GM12878 (cell line): ENCODE measurements at regions not wholly inside any gene's neighbourhood (a gene's known extent, or its start where the extent isn't known, plus 50 kb on each side); places are given as distances from the start of the nearest gene placed in this dataset.

Experiments used
- ATAC-seq: fragments of 200-7000 bp; cut with Tn5 transposase; 3 replicates; pipeline ENCODE4 v1.9.1; 2020; ENCODE audit warnings: mild to moderate bottlenecking, moderate library complexity
- BruUV-seq: library from RNA; stranded (reverse); fragments of 400-500 nt; replicated peaks from 2 replicates; lab custom pipeline; 2021; lab: Mats Ljungman, UMichigan
- CTCF ChIA-PET: fragments of 300-600 bp; sonication (Branson Sonifier 250); formaldehyde crosslinking; extraction: SDS; loops from one replicate; lab custom pipeline; 2021; ENCODE audit warnings: inconsistent platforms; lab: Yijun Ruan, JAX
- POLR2A ChIA-PET: fragments of 350-600 bp; formaldehyde crosslinking; extraction: SDS; loops from one replicate; lab custom pipeline; 2021; ENCODE audit warnings: inconsistent platforms; lab: Charles Lee
- RAD21 ChIA-PET: fragments of 300-600 bp; sonication (Branson Sonifier 250); formaldehyde crosslinking; loops from one replicate; lab custom pipeline; 2023; ENCODE audit warnings: antibody characterized with exemption; ENCODE audit not compliant: unreplicated experiment; lab: Charles Lee
- SMC1A ChIA-PET: fragments of 300-600 bp; sonication (Branson Sonifier 250); formaldehyde crosslinking; loops from one replicate; lab custom pipeline; 2023; ENCODE audit not compliant: unreplicated experiment, uncharacterized antibody; lab: Charles Lee
- DNase-seq: peaks from one replicate; pipeline ENCODE4 v3.0.0-alpha.2; 2011; ENCODE audit warnings: low read depth, low spot score
- FAIRE-seq: peaks from 3 replicates; lab custom pipeline; 2011; peaks lifted over from hg19 to GRCh38; lab: Jason Lieb, UNC
- H2AFZ ChIP-seq: 2 replicates; pipeline ENCODE4 v1.6.0; 2011; ENCODE audit warnings: low read depth, low read length, control low read depth; ENCODE audit not compliant: control insufficient read depth
- H3K27ac ChIP-seq: 2 replicates; pipeline ENCODE4 v1.5.1; 2011; ENCODE audit warnings: control low read depth; ENCODE audit not compliant: control insufficient read depth, insufficient read depth
- H3K27me3 ChIP-seq, 2 experiments: replicated peaks in 1 of 2; 2 replicates each; pipeline versions ENCODE4 v1.6.0 to v1.6.1; 2011; ENCODE audit warnings: low read length in 1 of 2; ENCODE audit not compliant: control insufficient read depth in 2 of 2, insufficient read depth in 2 of 2
- H3K36me3 ChIP-seq, 2 experiments: 2 replicates each; pipeline ENCODE4 v1.5.1; 2011; ENCODE audit warnings: low read length in 1 of 2; ENCODE audit not compliant: control insufficient read depth in 2 of 2, insufficient read depth in 2 of 2
- H3K4me1 ChIP-seq: 2 replicates; pipeline ENCODE4 v1.6.1; 2011; ENCODE audit warnings: mild to moderate bottlenecking, low read length, moderate library complexity, mixed read lengths; ENCODE audit not compliant: control insufficient read depth, insufficient read depth
- H3K4me2 ChIP-seq: 2 replicates; pipeline ENCODE4 v1.6.0; 2011; ENCODE audit warnings: control low read depth; ENCODE audit not compliant: control insufficient read depth, insufficient read depth
- H3K4me3 ChIP-seq: fragments of 200-600 bp; sonication (generic); 2 replicates; pipeline ENCODE4 v1.5.1; 2016
- H3K79me2 ChIP-seq: 2 replicates; pipeline ENCODE4 v1.6.0; 2011; ENCODE audit warnings: low read length; ENCODE audit not compliant: control insufficient read depth, insufficient read depth
- H3K9ac ChIP-seq: 2 replicates; pipeline ENCODE4 v1.8.0; 2011; ENCODE audit warnings: low read length, control low read depth, mixed read lengths; ENCODE audit not compliant: control insufficient read depth, insufficient read depth
- H3K9me3 ChIP-seq: replicated peaks from 3 replicates; pipeline ENCODE4 v1.5.1; 2011; ENCODE audit warnings: mild to moderate bottlenecking, low read length; ENCODE audit not compliant: control insufficient read depth, insufficient read depth
- H4K20me1 ChIP-seq: 2 replicates; pipeline ENCODE4 v1.6.0; 2011; ENCODE audit not compliant: control insufficient read depth, insufficient read depth
- BCLAF1 ChIP-seq: fragments of 450-650 bp; IDR thresholded peaks from 2 replicates; pipeline ENCODE4 v1.6.1; 2017; ENCODE audit warnings: antibody characterized with exemption, mild to moderate bottlenecking, moderate library complexity
- BRCA1 ChIP-seq: IDR thresholded peaks from 2 replicates; pipeline ENCODE4 v1.6.1; 2011; ENCODE audit warnings: low read depth, low read length, improper control_type of control experiment
- CBX5 ChIP-seq: sonication (generic); IDR thresholded peaks from 2 replicates; pipeline ENCODE4 v1.6.1; 2016; ENCODE audit warnings: low read depth, moderate library complexity, mild to moderate bottlenecking, inconsistent platforms
- ELK1 ChIP-seq: IDR thresholded peaks from 2 replicates; pipeline ENCODE4 v1.6.1; 2012; ENCODE audit warnings: low read depth, low read length, improper control_type of control experiment
- HDAC2 ChIP-seq: fragments of 200-600 bp; sonication (generic); IDR thresholded peaks from 2 replicates; pipeline ENCODE4 v1.6.1; 2017
- JUND ChIP-seq: IDR thresholded peaks from 2 replicates; pipeline ENCODE4 v1.6.1; 2012; ENCODE audit warnings: low read depth, mild to moderate bottlenecking, low read length, improper control_type of control experiment, moderate library complexity
- KAT2A ChIP-seq: conservative IDR thresholded peaks from 2 replicates; pipeline ENCODE4 v1.6.1; 2011; ENCODE audit warnings: low read depth, low read length; ENCODE audit not compliant: control insufficient read depth
- MTA3 ChIP-seq: IDR thresholded peaks from 2 replicates; pipeline ENCODE4 v1.6.1; 2012; ENCODE audit warnings: low read length, inconsistent platforms, borderline replicate concordance
- MYB ChIP-seq: fragments of 150-350 bp; IDR thresholded peaks from 2 replicates; pipeline ENCODE4 v1.6.1; 2014; ENCODE audit warnings: mild to moderate bottlenecking, low read depth, low read length, borderline replicate concordance
- NKRF ChIP-seq: fragments of 450-650 bp; conservative IDR thresholded peaks from 2 replicates; pipeline ENCODE4 v1.6.1; 2017; ENCODE audit warnings: mild to moderate bottlenecking, moderate library complexity
- PAX5 ChIP-seq: IDR thresholded peaks from 2 replicates; pipeline ENCODE4 v1.6.1; 2011; ENCODE audit warnings: low read depth, low read length, borderline replicate concordance
- POLR2A ChIP-seq: IDR thresholded peaks from 2 replicates; pipeline ENCODE4 v1.6.1; 2011; ENCODE audit warnings: low read depth, mild to moderate bottlenecking, low read length
- RAD51 ChIP-seq: fragments of 450-650 bp; IDR thresholded peaks from 2 replicates; pipeline ENCODE4 v1.6.1; 2016; ENCODE audit warnings: moderate library complexity, mild to moderate bottlenecking, inconsistent platforms
- TAF1 ChIP-seq: IDR thresholded peaks from 2 replicates; pipeline ENCODE4 v1.6.1; 2011; ENCODE audit warnings: mild to moderate bottlenecking, low read depth, low read length, borderline replicate concordance
- YBX1 ChIP-seq: fragments of 450-650 bp; IDR thresholded peaks from 2 replicates; pipeline ENCODE4 v1.6.1; 2016; ENCODE audit warnings: antibody characterized with exemption
- WGBS: methylation state at CpG from one replicate; pipeline ENCODE4 v1.1.6; 2016; ENCODE audit warnings: low lambda C conversion rate; ENCODE audit not compliant: insufficient replicate concordance, insufficient coverage; ENCODE audit errors: missing lambda C conversion rate; 5-methylcytosine and 5-hydroxymethylcytosine counted together
- in situ Hi-C: fragments of 300-500 bp; cut with MboI; formaldehyde crosslinking; loops from 9 replicates; pipeline ENCODE4 v1.14.3; 2018; ENCODE audit warnings: mixed read lengths
- intact Hi-C: fragments of 100-400 bp; cut with micrococcal nuclease; formaldehyde crosslinking; loops from one replicate; pipeline ENCODE4 v1.14.2; 2022; ENCODE audit not compliant: unreplicated experiment

- TF ChIP-seq BCLAF1 (no peak), PAX5 (no peak), CBX5 (no peak), POLR2A (no peak), HDAC2 (no peak), TAF1 (no peak), MYB (no peak), MTA3 (no peak)
These were observed 94.2 kb upstream of the PPP2R3B start (continued) for GRCh38 chrX:480861-481417.

GRCh38 chrX:482192-482701 is 95.5 kb upstream of the PPP2R3B start:
- no peak for FAIRE-seq
- H3K79me2 ChIP-seq: no peaks in the 10 kb centered on the region
- H3K9me3 ChIP-seq: peaks cover 1% of the 10 kb centered on the region; the same call in 1 of the 3 replicates
- H3K27me3 ChIP-seq: no peaks in the 10 kb centered on the region
- H3K9ac ChIP-seq: no peak overlapping the region
- ChIA-PET CTCF (no interaction called here), RAD21 (no interaction called here), SMC1A (no interaction called here), POLR2A (no interaction called here)
- H3K4me1 ChIP-seq: no peaks in the 10 kb centered on the region
- no peak overlapping the region for H3K27ac ChIP-seq
- H3K4me2 ChIP-seq: no peak overlapping the region
- no peak for DNase-seq
- H2AFZ ChIP-seq: no peak overlapping the region
- no TSS peak for BruUV-seq
- intact Hi-C loops (no loop called here), in situ Hi-C loops (no loop called here)
- WGBS: 50% methylated on average over 13 of the region's 13 CpGs
- ATAC-seq: no peak
- H4K20me1 ChIP-seq: no peaks in the 10 kb centered on the region
- no peaks in the 10 kb centered on the region for H3K36me3 ChIP-seq
- TF ChIP-seq RAD51 (no peak), ELK1 (no peak), YBX1 (no peak), NKRF (no peak), BRCA1 (no peak), KAT2A (no peak), JUND (no peak)
- H3K4me3 ChIP-seq: no peak overlapping the region
